SK-N-MC (cell line): ENCODE measurements at regions not wholly inside any gene's neighbourhood (a gene's known extent, or its start where the extent isn't known, plus 50 kb on each side); places are given as distances from the start of the nearest gene placed in this dataset.

ENCODE experiments used
- EZH2 ChIP-seq: fragments of 200-600 bp; sonication (generic); IDR thresholded peaks from one replicate; pipeline ENCODE4 v1.6.1; 2017; ENCODE audit warnings: antibody characterized with exemption
- POLR2AphosphoS5 ChIP-seq: IDR thresholded peaks from 2 replicates; pipeline ENCODE4 v1.6.1; 2012; ENCODE audit warnings: mild to moderate bottlenecking, low read depth, low read length, borderline replicate concordance

- TF ChIP-seq POLR2AphosphoS5 = no peak
- TF ChIP-seq EZH2 = no peak
Observed at GRCh38 chr2:66938471-66938967, 458.6 kb upstream of the ETAA1 start.
